Upper lobe of left lung (tissue), 6 donors: ENCODE measurements at regions not wholly inside any gene's neighbourhood (a gene's known extent, or its start where the extent isn't known, plus 50 kb on each side); places are given as distances from the start of the nearest gene placed in this dataset.

Experiments
- ATAC-seq, 2 donors: fragments of 200-7000 bp; cut with Tn5 transposase; one replicate each; pipeline ENCODE4 v1.9.1; 2022; ENCODE audit warnings: mild to moderate bottlenecking in 2 of 2, moderate library complexity in 2 of 2; ENCODE audit not compliant: low FRiP score in 2 of 2
- DNase-seq, 2 donors: peaks; one replicate each; pipeline ENCODE4 v3.0.0-alpha.2; 2019 to 2020
- H3K27ac ChIP-seq, 4 donors: fragments of 200-600 bp; sonication (generic); one replicate each; pipeline ENCODE4 v1.5.1; 2016 to 2019
- H3K27me3 ChIP-seq, 4 donors: fragments of 200-600 bp; sonication (generic); one replicate each; pipeline ENCODE4 v1.5.1; 2017 to 2019
- H3K36me3 ChIP-seq, 4 donors: fragments of 200-600 bp; sonication (generic); one replicate each; pipeline ENCODE4 v1.5.1; 2016 to 2019
- H3K4me1 ChIP-seq, 4 donors: fragments of 200-600 bp; sonication (generic); one replicate each; pipeline ENCODE4 v1.5.1; 2018 to 2019
- H3K4me3 ChIP-seq, 4 donors: fragments of 200-600 bp; sonication (generic); one replicate each; pipeline ENCODE4 v1.5.1; 2017 to 2019; ENCODE audit warnings: mild to moderate bottlenecking in 2 of 4, moderate library complexity in 1 of 4
- H3K9me3 ChIP-seq, 4 donors: fragments of 200-600 bp; sonication (generic); one replicate each; pipeline ENCODE4 v1.5.1; 2018 to 2019
- EP300 ChIP-seq, 4 donors: sonication (generic); formaldehyde crosslinking; IDR thresholded peaks; one replicate each; pipeline ENCODE4 v1.5.1; 2017; ENCODE audit warnings: antibody characterized with exemption in 4 of 4, control low read depth in 2 of 4
- POLR2A ChIP-seq, 4 donors: fragments of 450-650 bp; IDR thresholded peaks; one replicate each; pipeline ENCODE4 v1.5.1; 2016 to 2017; ENCODE audit warnings: antibody characterized with exemption in 4 of 4, mild to moderate bottlenecking in 2 of 4
- POLR2AphosphoS5 ChIP-seq, 2 donors: sonication (generic); formaldehyde crosslinking; IDR thresholded peaks; one replicate each; pipeline ENCODE4 v1.5.1; 2017; ENCODE audit warnings: antibody characterized with exemption in 2 of 2
- WGBS, 2 donors: methylation state at CpG; one replicate each; pipeline ENCODE4 v1.1.5; 2017 to 2018; 5-methylcytosine and 5-hydroxymethylcytosine counted together
- TF ChIP-seq, protein P1 (sequence below), 6 experiments: fragments of 450-650 bp in 4 of 6; fragments of 200-600 bp in 2 of 6; sonication (generic) in 2 of 6; IDR thresholded peaks; one replicate each; pipeline ENCODE4 v1.5.1; 2016 to 2019; ENCODE audit warnings: antibody characterized with exemption in 6 of 6
- donor health status: DM: no; HTN: no; CAD: no; lungs with moderate emphysema.
- donor health status: DM: no; HTN: yes; CAD: no; lungs with severe emphysema.

DNA sequence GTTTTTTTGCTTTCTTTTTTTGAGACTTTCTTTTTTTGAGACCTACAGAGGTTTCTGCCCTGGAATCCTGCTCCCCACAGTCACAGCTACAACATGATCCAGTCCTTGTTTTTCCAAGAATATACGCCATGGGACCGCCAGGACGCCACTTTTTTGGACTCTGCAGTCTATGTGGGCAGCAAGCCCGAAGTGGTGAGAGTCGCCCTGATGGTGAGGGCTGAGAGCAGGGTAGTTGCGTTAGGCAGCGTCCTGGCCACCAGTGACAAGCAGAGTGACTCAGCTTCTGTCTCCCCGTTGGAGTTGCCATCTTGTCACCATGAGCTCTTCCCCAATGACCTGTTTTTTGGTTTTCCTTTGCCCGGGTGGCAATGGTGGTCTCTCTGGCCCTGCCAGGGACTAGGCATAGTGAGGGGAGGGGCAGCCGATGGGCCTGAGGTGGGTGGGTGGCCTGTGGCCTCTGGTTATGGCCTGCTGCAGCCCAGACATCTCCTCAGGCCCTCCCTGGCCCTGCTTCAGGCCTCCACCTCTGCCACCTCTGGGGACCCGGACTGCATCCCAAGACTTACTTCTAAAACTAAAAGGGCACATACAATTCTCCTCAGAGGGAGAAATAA, 88.0 kb upstream of the MALRD1 start:
- H3K4me1 ChIP-seq, result no peaks in the 10 kb centered on the region
- H3K4me3 ChIP-seq, result no peak overlapping the region
- H3K27ac ChIP-seq, result no peak overlapping the region
- H3K27me3 ChIP-seq, result no peaks in the 10 kb centered on the region
- WGBS, 2 donors, result 89 to 97% methylated on average over 9 to 11 of the region's 11 CpGs
- no peak for TF ChIP-seq POLR2AphosphoS5 (IDR thresholded peaks at IDR 0.05)
- TF ChIP-seq, protein P1, sequence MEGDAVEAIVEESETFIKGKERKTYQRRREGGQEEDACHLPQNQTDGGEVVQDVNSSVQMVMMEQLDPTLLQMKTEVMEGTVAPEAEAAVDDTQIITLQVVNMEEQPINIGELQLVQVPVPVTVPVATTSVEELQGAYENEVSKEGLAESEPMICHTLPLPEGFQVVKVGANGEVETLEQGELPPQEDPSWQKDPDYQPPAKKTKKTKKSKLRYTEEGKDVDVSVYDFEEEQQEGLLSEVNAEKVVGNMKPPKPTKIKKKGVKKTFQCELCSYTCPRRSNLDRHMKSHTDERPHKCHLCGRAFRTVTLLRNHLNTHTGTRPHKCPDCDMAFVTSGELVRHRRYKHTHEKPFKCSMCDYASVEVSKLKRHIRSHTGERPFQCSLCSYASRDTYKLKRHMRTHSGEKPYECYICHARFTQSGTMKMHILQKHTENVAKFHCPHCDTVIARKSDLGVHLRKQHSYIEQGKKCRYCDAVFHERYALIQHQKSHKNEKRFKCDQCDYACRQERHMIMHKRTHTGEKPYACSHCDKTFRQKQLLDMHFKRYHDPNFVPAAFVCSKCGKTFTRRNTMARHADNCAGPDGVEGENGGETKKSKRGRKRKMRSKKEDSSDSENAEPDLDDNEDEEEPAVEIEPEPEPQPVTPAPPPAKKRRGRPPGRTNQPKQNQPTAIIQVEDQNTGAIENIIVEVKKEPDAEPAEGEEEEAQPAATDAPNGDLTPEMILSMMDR (IDR thresholded peaks at IDR 0.05), result no peak
- no peak for TF ChIP-seq POLR2A (IDR thresholded peaks at IDR 0.05)
- TF ChIP-seq EP300 (IDR thresholded peaks at IDR 0.05), result no peak
- H3K9me3 ChIP-seq, result no peaks in the 10 kb centered on the region
- DNase-seq (peak in 1 of 2 donors; percentile 33), ATAC-seq (peak in 1 of 2 donors; percentile 21)
- no peaks in the 10 kb centered on the region for H3K36me3 ChIP-seq

DNA sequence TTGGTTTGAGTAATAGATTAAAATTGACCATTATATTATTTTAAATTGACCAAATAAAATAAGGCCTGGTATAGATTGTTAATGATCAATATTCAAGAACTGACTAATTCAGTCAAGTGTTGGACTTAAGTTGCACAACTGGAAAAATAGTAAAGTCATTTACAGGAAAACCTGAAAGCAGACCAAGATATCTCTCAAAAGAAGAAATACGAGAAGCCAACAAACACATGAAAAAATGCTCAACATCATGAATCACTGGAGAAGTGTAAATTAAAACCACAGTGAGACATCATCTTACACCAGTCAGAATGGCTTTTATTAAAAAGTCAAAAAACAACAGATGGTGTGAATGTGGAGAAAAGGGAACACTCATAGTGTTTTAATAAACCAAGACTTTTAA, 80.4 kb upstream of the MALRD1 start:
- H3K4me1 ChIP-seq, result no peaks in the 10 kb centered on the region
- no peaks in the 10 kb centered on the region for H3K9me3 ChIP-seq
- ATAC-seq (no peak), DNase-seq (no peak)
- WGBS, 2 donors, result 78 to 92% methylated on average over 1 of the region's 1 CpG
- TF ChIP-seq, protein P1 (IDR thresholded peaks at IDR 0.05), result no peak
- TF ChIP-seq EP300 (IDR thresholded peaks at IDR 0.05) (no peak), POLR2AphosphoS5 (IDR thresholded peaks at IDR 0.05) (no peak), POLR2A (IDR thresholded peaks at IDR 0.05) (no peak)
- no peak overlapping the region for H3K27ac ChIP-seq
- H3K27me3 ChIP-seq, result no peaks in the 10 kb centered on the region
- no peak overlapping the region for H3K4me3 ChIP-seq
- no peaks in the 10 kb centered on the region for H3K36me3 ChIP-seq

DNA sequence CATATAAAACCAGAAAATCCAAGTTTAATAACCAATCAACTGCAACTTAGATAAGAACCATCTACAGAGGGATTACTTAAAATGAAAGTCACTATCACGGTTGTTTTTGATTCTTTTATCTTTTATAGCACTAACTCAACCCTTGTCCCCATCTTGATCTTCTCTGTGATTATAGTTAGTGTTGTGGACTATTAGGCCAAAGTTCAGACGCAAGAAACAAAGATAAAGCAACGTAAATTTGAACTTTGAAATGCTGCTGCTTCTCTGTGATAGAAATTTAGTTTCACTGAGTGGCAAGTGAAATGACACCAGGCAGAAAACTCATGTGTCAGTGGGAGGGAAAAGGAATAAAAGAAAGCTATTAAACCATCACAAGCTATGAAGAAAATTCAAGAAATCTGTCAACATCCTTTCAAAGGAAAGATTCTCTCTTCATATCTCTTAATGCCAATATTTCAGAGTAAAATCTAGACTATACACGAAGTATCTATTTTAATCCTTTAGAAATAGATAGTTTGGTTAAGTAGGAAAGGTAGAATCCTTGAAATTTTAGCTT, 71.8 kb upstream of the MALRD1 start:
- DNase-seq (no peak), ATAC-seq (no peak)
- no peaks in the 10 kb centered on the region for H3K36me3 ChIP-seq
- H3K27ac ChIP-seq, result no peak overlapping the region
- no peaks in the 10 kb centered on the region for H3K4me1 ChIP-seq
- no peaks in the 10 kb centered on the region for H3K9me3 ChIP-seq
- 75 to 79% methylated on average over 4 of the region's 4 CpGs for WGBS, 2 donors
- no peak overlapping the region for H3K4me3 ChIP-seq
- no peak for TF ChIP-seq EP300 (IDR thresholded peaks at IDR 0.05)
- no peak for TF ChIP-seq POLR2A (IDR thresholded peaks at IDR 0.05)
- TF ChIP-seq, protein P1 (IDR thresholded peaks at IDR 0.05), result no peak
- TF ChIP-seq POLR2AphosphoS5 (IDR thresholded peaks at IDR 0.05), result no peak
- no peaks in the 10 kb centered on the region for H3K27me3 ChIP-seq

DNA sequence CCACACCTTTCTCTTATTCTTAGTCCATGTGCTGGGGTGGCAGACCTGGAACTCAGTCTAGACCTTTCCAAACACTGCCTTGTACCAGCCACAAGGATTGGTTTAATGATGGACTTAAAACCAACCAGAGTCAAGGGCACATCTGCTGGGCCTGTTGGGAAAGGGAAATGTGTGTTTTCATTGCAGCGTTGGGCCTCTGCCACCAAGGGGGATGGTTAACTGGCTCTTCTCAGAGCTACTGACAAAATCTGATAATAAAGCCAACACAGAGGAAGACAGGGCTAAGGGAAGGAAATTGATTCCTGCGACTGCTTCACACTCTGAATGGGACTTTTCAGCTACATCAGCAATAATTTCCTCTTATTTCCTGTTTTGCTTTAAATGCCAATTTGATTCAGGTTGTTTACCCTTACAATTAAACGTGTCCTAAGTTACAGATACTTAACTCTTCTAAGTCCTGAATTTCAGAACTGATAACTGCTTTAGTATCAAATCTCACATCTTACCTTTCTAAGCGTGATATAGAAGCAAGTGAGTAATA, 68.4 kb upstream of the MALRD1 start:
- Histone ChIP-seq H3K9me3 (no peaks in the 10 kb centered on the region), H3K4me1 (no peaks in the 10 kb centered on the region), H3K27me3 (no peaks in the 10 kb centered on the region), H3K36me3 (no peaks in the 10 kb centered on the region), H3K4me3 (no peak overlapping the region), H3K27ac (no peak overlapping the region)
- 37 to 47% methylated on average over 4 of the region's 4 CpGs for WGBS, 2 donors
- ATAC-seq (no peak), DNase-seq (no peak)
- TF ChIP-seq POLR2AphosphoS5 (IDR thresholded peaks at IDR 0.05), result no peak
- TF ChIP-seq POLR2A (IDR thresholded peaks at IDR 0.05), result no peak
- TF ChIP-seq, protein P1 (IDR thresholded peaks at IDR 0.05), result no peak
- no peak for TF ChIP-seq EP300 (IDR thresholded peaks at IDR 0.05)

DNA sequence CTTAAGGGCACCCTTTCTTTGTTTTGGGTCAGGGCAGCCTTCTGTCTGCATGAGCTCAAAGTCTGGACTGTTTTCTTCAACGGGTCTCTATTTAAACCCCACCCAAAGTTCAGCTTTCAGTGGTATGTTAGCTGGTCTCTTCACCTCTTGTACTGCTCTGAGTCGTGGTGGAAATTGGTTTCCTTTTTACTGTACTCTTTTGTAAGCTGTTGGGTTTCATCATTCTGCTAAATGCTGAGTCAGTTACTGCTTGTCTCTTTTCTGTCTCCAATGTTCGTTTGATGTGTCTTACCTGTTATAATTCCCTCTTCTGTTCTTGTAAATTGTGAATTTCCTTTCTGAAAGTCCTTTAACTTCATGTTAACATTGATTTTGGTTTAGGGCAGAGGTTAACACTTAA, 64.1 kb upstream of the MALRD1 start:
- no peak overlapping the region for H3K27ac ChIP-seq
- TF ChIP-seq POLR2AphosphoS5 (IDR thresholded peaks at IDR 0.05), result no peak
- TF ChIP-seq, protein P1 (IDR thresholded peaks at IDR 0.05), result no peak
- TF ChIP-seq POLR2A (IDR thresholded peaks at IDR 0.05), result no peak
- TF ChIP-seq EP300 (IDR thresholded peaks at IDR 0.05), result no peak
- no peaks in the 10 kb centered on the region for H3K36me3 ChIP-seq
- H3K4me3 ChIP-seq, result no peak overlapping the region
- no peaks in the 10 kb centered on the region for H3K27me3 ChIP-seq
- peaks cover 0 to 13% (median 3%) of the 10 kb centered on the region in 4 donors for H3K9me3 ChIP-seq
- no peak for DNase-seq
- no peak for ATAC-seq
- 15 to 35% methylated on average over 3 of the region's 3 CpGs for WGBS, 2 donors
- H3K4me1 ChIP-seq, result no peaks in the 10 kb centered on the region
